OCI-LY3 (cell line): ENCODE measurements at regions not wholly inside any gene's neighbourhood (a gene's known extent, or its start where the extent isn't known, plus 50 kb on each side); places are given as distances from the start of the nearest gene placed in this dataset.

Experiments used
- H2AFZ ChIP-seq: fragments of 200-600, 300-600 bp; shearing (Covaris generic); 2 replicates; pipeline ENCODE4 v1.6.0; 2014; ENCODE audit warnings: antibody characterized with exemption, low read depth, low read length
- H3K27ac ChIP-seq: fragments of 200-600, 300-600 bp; sonication (generic); 2 replicates; pipeline ENCODE4 v1.5.1; 2014; ENCODE audit warnings: mild to moderate bottlenecking, low read length, moderate library complexity, mixed read lengths
- H3K27me3 ChIP-seq: fragments of 200-600, 300-600 bp; sonication (generic); 2 replicates; pipeline ENCODE4 v1.6.1; 2014; ENCODE audit warnings: low read depth, low read length, mixed read lengths
- H3K36me3 ChIP-seq: fragments of 200-600, 300-600 bp; sonication (generic); replicated peaks from 2 replicates; pipeline ENCODE3; 2014; ENCODE audit warnings: low read depth, low read length, mixed read lengths
- H3K4me1 ChIP-seq: fragments of 300-600, 200-600 bp; sonication (generic); 2 replicates; pipeline ENCODE4 v1.6.1; 2014; ENCODE audit warnings: low read length, mixed read lengths
- H3K4me2 ChIP-seq: fragments of 200-600, 300-600 bp; sonication (generic); 2 replicates; pipeline ENCODE4 v1.6.1; 2014; ENCODE audit warnings: low read length, mixed read lengths
- H3K4me3 ChIP-seq: fragments of 300-600, 200-600 bp; sonication (generic); 2 replicates; pipeline ENCODE4 v1.5.1; 2014; ENCODE audit warnings: antibody characterized with exemption, mild to moderate bottlenecking, low read length, moderate library complexity
- H3K79me2 ChIP-seq: fragments of 300-600, 200-600 bp; shearing (Covaris generic); 2 replicates; pipeline ENCODE4 v1.6.1; 2014; ENCODE audit warnings: mild to moderate bottlenecking, low read length, mixed read lengths
- H3K9ac ChIP-seq: fragments of 300-600, 200-600 bp; shearing (Covaris generic); 2 replicates; pipeline ENCODE4 v1.6.0; 2014; ENCODE audit warnings: mild to moderate bottlenecking, low read length, moderate library complexity
- H3K9me3 ChIP-seq: fragments of 200-600, 300-600 bp; shearing (Covaris generic); 2 replicates; pipeline ENCODE4 v1.6.1; 2014; ENCODE audit warnings: low read length, mixed read lengths; ENCODE audit not compliant: insufficient read depth
- H4K20me1 ChIP-seq: fragments of 200-600, 300-600 bp; sonication (generic); 2 replicates; pipeline ENCODE4 v1.6.1; 2016; ENCODE audit warnings: low read length, mixed read lengths; ENCODE audit not compliant: insufficient read depth
- CTCF ChIP-seq: fragments of 200-600, 300-600 bp; sonication (generic); IDR thresholded peaks from 2 replicates; pipeline ENCODE4 v1.5.1; 2014; ENCODE audit warnings: antibody characterized with exemption, low read length, low read depth
- EZH2phosphoT487 ChIP-seq: fragments of 200-600 bp; shearing (Covaris generic); IDR thresholded peaks from 2 replicates; pipeline ENCODE4 v1.6.1; 2018; ENCODE audit warnings: antibody characterized with exemption, mixed run types, low read depth

- Histone ChIP-seq H3K27ac (no peak overlapping the region), H3K4me3 (no peak overlapping the region), H3K36me3 (no peaks in the 10 kb centered on the region), H2AFZ (no peak overlapping the region), H3K4me2 (no peak overlapping the region), H3K9ac (no peak overlapping the region), H3K9me3 (no peaks in the 10 kb centered on the region), H3K4me1 (no peaks in the 10 kb centered on the region), H4K20me1 (no peaks in the 10 kb centered on the region), H3K79me2 (no peaks in the 10 kb centered on the region), H3K27me3 (no peaks in the 10 kb centered on the region)
- no peak for TF ChIP-seq CTCF
- TF ChIP-seq EZH2phosphoT487, result no peak
Observed at GRCh38 chr10:10833955-10834354, 183.7 kb upstream of the CELF2 start.

- H2AFZ ChIP-seq, result no peak overlapping the region
- no peaks in the 10 kb centered on the region for H3K79me2 ChIP-seq
- H4K20me1 ChIP-seq, result no peaks in the 10 kb centered on the region
- no peak overlapping the region for H3K4me2 ChIP-seq
- no peaks in the 10 kb centered on the region for H3K9me3 ChIP-seq
- TF ChIP-seq CTCF, result no peak
- no peak for TF ChIP-seq EZH2phosphoT487
- no peak overlapping the region for H3K4me3 ChIP-seq
- no peaks in the 10 kb centered on the region for H3K36me3 ChIP-seq
- no peaks in the 10 kb centered on the region for H3K4me1 ChIP-seq
- no peak overlapping the region for H3K27ac ChIP-seq
- peaks cover 5% of the 10 kb centered on the region; the same call in 1 of the 2 replicates for H3K27me3 ChIP-seq
- H3K9ac ChIP-seq, result no peak overlapping the region
Observed at GRCh38 chr10:10844251-10844650, 173.4 kb upstream of the CELF2 start.

- peaks cover 5% of the 10 kb centered on the region; the same call in 1 of the 2 replicates for H3K27me3 ChIP-seq
- no peak overlapping the region for H3K4me3 ChIP-seq
- H3K9ac ChIP-seq, result no peak overlapping the region
- H3K9me3 ChIP-seq, result no peaks in the 10 kb centered on the region
- TF ChIP-seq CTCF, result no peak
- no peak for TF ChIP-seq EZH2phosphoT487
- H3K27ac ChIP-seq, result no peak overlapping the region
- no peaks in the 10 kb centered on the region for H3K4me1 ChIP-seq
- H2AFZ ChIP-seq, result no peak overlapping the region
- H4K20me1 ChIP-seq, result no peaks in the 10 kb centered on the region
- no peaks in the 10 kb centered on the region for H3K36me3 ChIP-seq
- no peaks in the 10 kb centered on the region for H3K79me2 ChIP-seq
- no peak overlapping the region for H3K4me2 ChIP-seq
Observed at GRCh38 chr10:10845185-10845584, 172.5 kb upstream of the CELF2 start.

GRCh38 chr10:10845826-10846503, 171.7 kb upstream of the CELF2 start:
- no peak overlapping the region for H3K9ac ChIP-seq

More at GRCh38 chr10:10845826-10846503, 171.7 kb upstream of the CELF2 start:
- H3K79me2 ChIP-seq, result no peaks in the 10 kb centered on the region
- H3K27me3 ChIP-seq, result peaks cover 5% of the 10 kb centered on the region; the same call in 1 of the 2 replicates
- H4K20me1 ChIP-seq, result no peaks in the 10 kb centered on the region
- no peak overlapping the region for H2AFZ ChIP-seq
- H3K36me3 ChIP-seq, result no peaks in the 10 kb centered on the region
- TF ChIP-seq CTCF, result no peak
- no peak for TF ChIP-seq EZH2phosphoT487
- no peak overlapping the region for H3K27ac ChIP-seq
- no peaks in the 10 kb centered on the region for H3K9me3 ChIP-seq
- no peaks in the 10 kb centered on the region for H3K4me1 ChIP-seq
- H3K4me2 ChIP-seq, result no peak overlapping the region
- H3K4me3 ChIP-seq, result no peak overlapping the region
